ENCODE measurements at regions not wholly inside any gene's neighbourhood (a gene's known extent, or its start where the extent isn't known, plus 50 kb on each side); places are given as distances from the start of the nearest gene placed in this dataset.
A peak's percentile ranks its signal among the peaks of the same experiment; 100 is the strongest.

- intact Hi-C loops (cut with DNase I), result loop anchor here in 1 of 2 donors (5.0 kb wide), 1 partner anchor 57 kb away; no protein-coding TSS in a partner anchor
- TF ChIP-seq CTCF (IDR thresholded peaks at IDR 0.05), result no peak
- DNase-seq (no peak), ATAC-seq (peak in 1 of 4 donors; percentile 16)
- no peaks in the 10 kb centered on the region for H3K27me3 ChIP-seq (ENCODE audit: insufficient read depth in 3 of 3, low read length in 2 of 3)
- H3K4me1 ChIP-seq, result peaks cover 38% of the 10 kb centered on the region
- H3K27ac ChIP-seq, result peak overlapping the region; percentile 72
- H3K9me3 ChIP-seq, result no peaks in the 10 kb centered on the region
- no peak overlapping the region for H3K4me3 ChIP-seq
- no peaks in the 10 kb centered on the region for H3K36me3 ChIP-seq (ENCODE audit: insufficient read depth in 1 of 2, low read depth in 1 of 2)
- WGBS, 3 donors, result 73 to 84% (median 78%) methylated on average over 10 of the region's 10 CpGs
Measured at GRCh38 chr2:46815121-46815802, 100.3 kb downstream of the MCFD2 start.

- Histone ChIP-seq H3K4me1 (peaks cover 38% of the 10 kb centered on the region), H3K9me3 (no peaks in the 10 kb centered on the region), H3K27me3 (ENCODE audit: insufficient read depth in 3 of 3, low read length in 2 of 3) (no peaks in the 10 kb centered on the region), H3K4me3 (no peak overlapping the region), H3K36me3 (ENCODE audit: insufficient read depth in 1 of 2, low read depth in 1 of 2) (no peaks in the 10 kb centered on the region), H3K27ac (peak overlapping the region; percentile 72)
- 38 to 50% (median 49%) methylated on average over 17 of the region's 17 CpGs for WGBS, 3 donors
- ATAC-seq, result peak in 2 of 4 donors; percentile 18 to 45
- intact Hi-C loops (cut with DNase I), result no loop called here
- no peak for TF ChIP-seq CTCF (IDR thresholded peaks at IDR 0.05)
- peak; percentile 69 to 74 for DNase-seq
Measured at GRCh38 chr2:46814160-46814961, 101.2 kb downstream of the MCFD2 start.

GRCh38 chr2:46813680-46814079 lies 101.9 kb downstream of the MCFD2 start:
- no peak for ATAC-seq
- DNase-seq, result no peak
- no peak for TF ChIP-seq CTCF (IDR thresholded peaks at IDR 0.05)
- Histone ChIP-seq H3K4me1 (peaks cover 36% of the 10 kb centered on the region), H3K4me3 (no peak overlapping the region), H3K27ac (peak overlapping the region; percentile 72), H3K9me3 (no peaks in the 10 kb centered on the region), H3K27me3 (ENCODE audit: insufficient read depth in 3 of 3, low read length in 2 of 3) (no peaks in the 10 kb centered on the region), H3K36me3 (ENCODE audit: insufficient read depth in 1 of 2, low read depth in 1 of 2) (no peaks in the 10 kb centered on the region)
- intact Hi-C loops (cut with DNase I), result no loop called here
- 89 to 94% (median 94%) methylated on average over 4 of the region's 4 CpGs for WGBS, 3 donors

- intact Hi-C loops (cut with DNase I), result no loop called here
- H3K4me1 ChIP-seq, result peaks cover 30% of the 10 kb centered on the region
- no peaks in the 10 kb centered on the region for H3K27me3 ChIP-seq (ENCODE audit: insufficient read depth in 3 of 3, low read length in 2 of 3)
- H3K36me3 ChIP-seq (ENCODE audit: insufficient read depth in 1 of 2, low read depth in 1 of 2), result no peaks in the 10 kb centered on the region
- H3K27ac ChIP-seq, result peak overlapping the region; percentile 72
- TF ChIP-seq CTCF (IDR thresholded peaks at IDR 0.05), result no peak
- H3K4me3 ChIP-seq, result no peak overlapping the region
- no peaks in the 10 kb centered on the region for H3K9me3 ChIP-seq
- ATAC-seq (peak in 3 of 4 donors; percentile 21 to 40 (median 27)), DNase-seq (peak; percentile 68 to 69)
- 48 to 55% (median 54%) methylated on average over 6 of the region's 6 CpGs for WGBS, 3 donors
Measured at GRCh38 chr2:46813020-46813415, 102.6 kb downstream of the MCFD2 start.
